ENCODE measurements at regions not wholly inside any gene's neighbourhood (a gene's known extent, or its start where the extent isn't known, plus 50 kb on each side); places are given as distances from the start of the nearest gene placed in this dataset.

GRCh38 chr18:71049893-71050292 lies 761.0 kb downstream of the SOCS6 start:
- no peak for TF ChIP-seq CTCF (IDR thresholded peaks at IDR 0.05)
- TF ChIP-seq POLR2A (IDR thresholded peaks at IDR 0.05) = no peak
- TF ChIP-seq POLR2AphosphoS5 (IDR thresholded peaks at IDR 0.05) = no peak
